ENCODE measurements at regions not wholly inside any gene's neighbourhood (a gene's known extent, or its start where the extent isn't known, plus 50 kb on each side); places are given as distances from the start of the nearest gene placed in this dataset.
"Not testable (repeated sequence)": the region's sequence is repeated elsewhere in the genome, so short reads cannot be mapped to it uniquely, and the experiment has no call there.

DNA sequence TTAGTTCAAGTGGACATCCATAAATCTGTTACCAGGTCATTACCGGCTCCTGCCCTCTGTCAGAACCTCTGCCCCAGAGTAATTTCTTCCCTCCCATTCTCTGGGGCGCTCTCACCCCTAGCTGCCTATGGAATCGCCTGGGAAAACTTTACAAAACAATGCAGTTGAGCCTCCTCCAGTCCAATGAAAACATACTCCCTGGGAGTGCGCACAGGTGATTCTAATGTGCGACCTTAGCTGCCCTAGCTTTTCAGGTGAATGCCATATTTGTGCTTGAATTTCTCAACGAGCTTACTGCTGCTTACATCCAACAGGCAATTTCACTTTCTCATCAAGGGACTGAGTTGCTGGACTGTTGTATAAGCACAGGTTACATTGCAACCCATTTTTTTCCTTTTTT, 230.7 kb downstream of the NPIPA7 start:
- H3K27me3 Mint-ChIP-seq (ENCODE audit: insufficient read depth); intact Hi-C loops (cut with micrococcal nuclease); H3K4me3 Mint-ChIP-seq; H3K36me3 Mint-ChIP-seq (ENCODE audit: low read depth); H3K9me3 Mint-ChIP-seq; DNase-seq (ENCODE audit: low spot score); H3K27ac Mint-ChIP-seq; H3K4me1 Mint-ChIP-seq (ENCODE audit: low read depth): not testable (repeated sequence)

DNA sequence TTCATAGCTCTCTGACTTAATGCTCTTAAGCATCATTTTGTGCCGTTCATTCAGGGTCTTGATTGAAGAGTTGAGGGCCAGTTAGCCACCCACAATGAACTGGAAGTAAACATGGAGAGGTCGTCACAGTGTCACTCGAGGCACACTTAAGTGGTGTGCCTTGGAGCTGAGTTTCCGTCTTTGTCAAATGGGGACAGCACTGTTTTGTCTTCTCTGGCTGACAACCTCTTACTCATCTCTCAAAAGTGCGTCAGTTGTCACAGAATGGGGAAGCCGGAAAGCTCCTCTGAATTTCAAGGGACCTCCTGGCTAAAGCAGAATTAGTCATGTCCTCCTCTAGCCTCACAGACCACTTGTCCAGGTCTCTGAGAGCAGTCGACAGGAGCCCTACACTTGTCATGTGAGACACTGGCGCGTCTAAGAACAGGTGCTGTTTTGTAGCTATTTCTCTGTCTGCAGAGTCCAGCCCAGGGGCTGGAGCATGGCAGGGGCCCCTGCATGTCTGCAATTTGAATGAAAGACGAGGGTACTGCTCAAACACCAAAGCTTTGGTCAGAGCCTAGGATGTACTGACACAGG, 231.5 kb downstream of the NPIPA7 start:
- intact Hi-C loops (cut with micrococcal nuclease); H3K36me3 Mint-ChIP-seq (ENCODE audit: low read depth); H3K27ac Mint-ChIP-seq; H3K9me3 Mint-ChIP-seq; H3K4me3 Mint-ChIP-seq; H3K4me1 Mint-ChIP-seq (ENCODE audit: low read depth); H3K27me3 Mint-ChIP-seq (ENCODE audit: insufficient read depth); DNase-seq (ENCODE audit: low spot score): not testable (repeated sequence)

DNA sequence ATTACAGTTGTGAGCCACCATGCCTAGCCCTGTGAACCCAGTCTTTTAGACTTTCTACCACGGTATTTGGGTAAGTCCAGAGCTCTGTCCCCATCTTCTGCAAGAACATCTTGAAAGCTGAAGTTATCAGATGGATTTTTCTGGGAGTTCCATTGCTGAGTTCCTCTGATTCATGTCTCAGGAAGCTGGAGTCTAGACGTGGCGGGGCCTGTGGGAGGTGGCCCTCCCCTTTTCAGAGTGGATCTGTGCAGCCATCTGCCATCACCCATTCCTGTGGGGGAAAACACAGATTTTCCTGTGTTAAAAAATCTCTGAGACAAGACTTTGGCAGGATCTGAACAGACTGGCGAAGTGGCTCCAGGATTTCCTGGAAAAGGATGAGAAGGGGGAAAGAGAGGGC, 234.3 kb downstream of the NPIPA7 start:
- H3K4me3 Mint-ChIP-seq; H3K36me3 Mint-ChIP-seq (ENCODE audit: low read depth); DNase-seq (ENCODE audit: low spot score); intact Hi-C loops (cut with micrococcal nuclease); H3K27ac Mint-ChIP-seq; H3K4me1 Mint-ChIP-seq (ENCODE audit: low read depth); H3K9me3 Mint-ChIP-seq; H3K27me3 Mint-ChIP-seq (ENCODE audit: insufficient read depth): not testable (repeated sequence)

DNA sequence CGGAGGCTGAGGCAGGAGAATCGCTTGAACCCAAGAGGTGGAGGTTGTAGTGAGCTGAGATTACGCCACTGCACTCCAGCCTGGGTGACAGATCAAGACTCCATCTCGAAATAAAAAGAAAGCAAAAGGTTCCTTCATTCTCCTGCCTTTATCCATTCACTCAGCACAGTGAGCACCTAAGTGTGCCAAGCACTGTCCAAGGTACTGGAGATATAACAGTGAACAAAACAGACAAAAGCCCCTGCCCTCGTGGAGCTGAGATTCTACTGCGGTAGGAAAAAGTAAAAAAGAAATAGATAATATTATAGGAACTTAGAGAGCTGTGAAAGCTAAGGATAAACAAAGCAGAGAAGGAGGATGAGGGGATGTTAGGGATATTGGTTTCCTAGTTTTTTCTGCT, 235.5 kb downstream of the NPIPA7 start:
- intact Hi-C loops (cut with micrococcal nuclease); H3K27me3 Mint-ChIP-seq (ENCODE audit: insufficient read depth); H3K4me3 Mint-ChIP-seq; DNase-seq (ENCODE audit: low spot score); H3K4me1 Mint-ChIP-seq (ENCODE audit: low read depth); H3K36me3 Mint-ChIP-seq (ENCODE audit: low read depth); H3K27ac Mint-ChIP-seq; H3K9me3 Mint-ChIP-seq: not testable (repeated sequence)

DNA sequence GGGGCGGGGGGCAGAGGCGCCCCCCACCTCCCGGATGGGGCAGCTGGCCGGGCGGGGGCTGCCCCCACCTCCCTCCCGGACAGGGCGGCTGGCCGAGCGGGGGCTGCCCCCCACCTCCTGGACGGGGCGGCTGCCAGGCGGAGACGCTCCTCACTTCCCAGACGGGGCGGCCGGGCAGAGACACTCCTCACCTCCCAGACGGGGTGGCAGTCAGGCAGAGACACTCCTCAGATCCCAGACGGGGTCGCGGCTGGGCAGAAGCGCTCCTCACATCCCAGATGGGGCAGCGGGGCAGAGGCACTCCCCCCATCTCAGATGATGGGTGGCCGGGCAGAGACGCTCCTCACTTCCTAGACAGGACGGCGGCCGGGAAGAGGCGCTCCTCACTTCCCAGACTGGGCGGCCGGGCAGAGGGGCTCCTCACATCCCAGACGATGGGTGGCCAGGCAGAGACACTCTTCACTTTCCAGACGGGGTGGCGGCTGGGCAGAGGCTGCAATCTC, 240.1 kb downstream of the NPIPA7 start:
- H3K9me3 Mint-ChIP-seq; H3K27ac Mint-ChIP-seq; H3K4me1 Mint-ChIP-seq (ENCODE audit: low read depth); intact Hi-C loops (cut with micrococcal nuclease); H3K4me3 Mint-ChIP-seq; H3K27me3 Mint-ChIP-seq (ENCODE audit: insufficient read depth); H3K36me3 Mint-ChIP-seq (ENCODE audit: low read depth); DNase-seq (ENCODE audit: low spot score): not testable (repeated sequence)

DNA sequence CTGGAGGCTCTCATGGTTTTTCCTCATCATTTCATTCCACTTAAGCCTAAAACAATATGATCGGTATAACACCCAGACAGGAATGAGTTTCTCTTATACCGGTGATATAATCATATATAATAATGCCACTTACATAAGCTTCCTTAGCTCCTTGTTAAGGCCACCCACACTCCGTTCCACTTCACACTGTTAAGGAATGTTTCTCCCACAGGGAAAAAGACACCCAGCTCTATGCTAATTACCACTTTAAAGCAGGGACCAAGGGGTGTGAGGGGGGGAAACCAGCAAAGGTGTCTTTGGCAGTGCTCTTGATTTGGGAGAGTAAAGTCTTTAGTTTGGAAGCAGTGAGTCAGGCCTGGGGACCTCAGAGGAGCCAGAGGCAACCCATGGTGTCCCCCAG, 245.4 kb downstream of the NPIPA7 start:
- H3K27ac Mint-ChIP-seq; H3K4me3 Mint-ChIP-seq; H3K36me3 Mint-ChIP-seq (ENCODE audit: low read depth); H3K4me1 Mint-ChIP-seq (ENCODE audit: low read depth); DNase-seq (ENCODE audit: low spot score); H3K9me3 Mint-ChIP-seq; intact Hi-C loops (cut with micrococcal nuclease); H3K27me3 Mint-ChIP-seq (ENCODE audit: insufficient read depth): not testable (repeated sequence)

DNA sequence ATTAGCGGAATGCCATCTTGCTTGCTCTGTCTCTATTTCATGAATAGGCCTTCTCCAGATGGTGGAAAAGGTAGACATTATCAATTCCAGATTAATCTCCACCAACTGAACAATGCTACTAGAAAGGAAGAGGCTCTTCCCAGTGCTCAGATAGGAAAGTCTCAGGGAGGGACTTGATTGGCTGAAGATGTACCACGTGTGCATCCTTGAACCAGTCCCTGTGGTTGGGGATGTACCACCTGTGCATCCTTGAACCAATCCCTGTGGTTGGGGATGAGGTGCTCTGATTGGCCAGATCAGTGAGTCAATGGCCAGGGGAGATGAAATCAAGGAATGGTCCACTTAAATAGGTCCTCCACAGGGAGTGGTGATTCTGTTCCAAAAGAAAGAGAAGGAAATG, 246.2 kb downstream of the NPIPA7 start:
- H3K9me3 Mint-ChIP-seq; H3K27me3 Mint-ChIP-seq (ENCODE audit: insufficient read depth); H3K4me3 Mint-ChIP-seq; H3K36me3 Mint-ChIP-seq (ENCODE audit: low read depth); H3K4me1 Mint-ChIP-seq (ENCODE audit: low read depth); intact Hi-C loops (cut with micrococcal nuclease); H3K27ac Mint-ChIP-seq; DNase-seq (ENCODE audit: low spot score): not testable (repeated sequence)

DNA sequence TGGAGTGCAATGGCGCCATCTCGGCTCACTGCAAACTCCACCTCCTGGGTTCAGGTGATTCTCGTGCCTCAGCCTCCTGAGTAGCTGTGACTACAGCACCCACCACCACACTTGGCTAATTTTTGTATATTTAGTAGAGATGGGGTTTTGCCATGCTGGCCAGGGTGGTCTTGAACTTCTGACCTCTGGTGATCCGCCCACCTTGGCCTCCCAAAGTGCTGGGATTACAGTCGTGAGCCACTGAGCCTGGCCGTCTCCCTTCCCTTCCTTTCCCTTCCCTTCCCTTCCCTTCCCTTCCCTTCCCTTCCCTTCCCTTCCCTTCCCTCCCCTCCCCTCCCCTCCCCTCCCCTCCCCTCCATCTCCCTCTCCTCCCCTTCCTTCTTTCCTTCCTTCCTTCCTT, 248.9 kb downstream of the NPIPA7 start:
- intact Hi-C loops (cut with micrococcal nuclease); H3K9me3 Mint-ChIP-seq; H3K4me3 Mint-ChIP-seq; H3K4me1 Mint-ChIP-seq (ENCODE audit: low read depth); H3K27ac Mint-ChIP-seq; H3K36me3 Mint-ChIP-seq (ENCODE audit: low read depth); DNase-seq (ENCODE audit: low spot score); H3K27me3 Mint-ChIP-seq (ENCODE audit: insufficient read depth): not testable (repeated sequence)

DNA sequence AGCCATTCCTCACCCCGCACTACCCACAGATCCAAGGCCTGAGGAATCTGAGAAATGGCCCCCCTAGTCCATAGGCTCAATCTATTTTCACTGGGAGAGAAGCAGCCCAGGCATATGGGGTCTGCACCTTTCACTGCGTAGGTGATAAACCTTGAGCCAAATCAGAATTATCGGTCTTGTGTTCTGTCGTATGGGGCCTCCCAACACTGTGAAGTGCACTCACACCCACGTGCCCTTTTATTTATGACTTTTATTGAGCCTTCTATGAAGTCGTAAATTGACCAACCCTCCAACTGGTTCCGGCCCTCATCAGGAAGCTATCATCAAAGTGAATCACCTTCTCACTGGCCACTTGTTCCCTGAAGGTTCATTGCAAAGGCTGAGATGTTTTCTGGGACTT, 259.3 kb downstream of the NPIPA7 start:
- H3K27me3 Mint-ChIP-seq (ENCODE audit: insufficient read depth); H3K27ac Mint-ChIP-seq; H3K4me3 Mint-ChIP-seq; H3K4me1 Mint-ChIP-seq (ENCODE audit: low read depth); DNase-seq (ENCODE audit: low spot score); H3K9me3 Mint-ChIP-seq; H3K36me3 Mint-ChIP-seq (ENCODE audit: low read depth); intact Hi-C loops (cut with micrococcal nuclease): not testable (repeated sequence)

DNA sequence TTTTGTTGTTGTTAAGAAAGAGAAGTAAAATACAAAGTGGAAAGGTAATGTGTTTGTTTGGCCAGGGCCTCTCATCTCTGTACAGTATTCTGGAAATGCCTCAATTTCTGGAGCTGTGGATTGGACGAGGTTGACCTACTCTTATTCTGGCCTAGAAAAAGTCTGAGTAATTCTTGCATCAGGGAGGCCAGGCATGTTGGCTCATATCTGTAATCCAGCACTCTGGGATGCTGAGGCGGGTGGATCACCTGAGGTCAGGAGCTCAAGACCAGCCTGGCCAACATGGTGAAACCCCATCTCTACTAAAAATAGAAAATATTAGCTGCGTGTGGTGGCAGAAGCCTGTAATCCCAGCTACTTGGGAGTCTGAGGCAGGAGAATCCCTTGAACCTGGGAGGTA, 259.8 kb downstream of the NPIPA7 start:
- H3K9me3 Mint-ChIP-seq; H3K27ac Mint-ChIP-seq; intact Hi-C loops (cut with micrococcal nuclease); DNase-seq (ENCODE audit: low spot score); H3K27me3 Mint-ChIP-seq (ENCODE audit: insufficient read depth); H3K4me1 Mint-ChIP-seq (ENCODE audit: low read depth); H3K4me3 Mint-ChIP-seq; H3K36me3 Mint-ChIP-seq (ENCODE audit: low read depth): not testable (repeated sequence)

DNA sequence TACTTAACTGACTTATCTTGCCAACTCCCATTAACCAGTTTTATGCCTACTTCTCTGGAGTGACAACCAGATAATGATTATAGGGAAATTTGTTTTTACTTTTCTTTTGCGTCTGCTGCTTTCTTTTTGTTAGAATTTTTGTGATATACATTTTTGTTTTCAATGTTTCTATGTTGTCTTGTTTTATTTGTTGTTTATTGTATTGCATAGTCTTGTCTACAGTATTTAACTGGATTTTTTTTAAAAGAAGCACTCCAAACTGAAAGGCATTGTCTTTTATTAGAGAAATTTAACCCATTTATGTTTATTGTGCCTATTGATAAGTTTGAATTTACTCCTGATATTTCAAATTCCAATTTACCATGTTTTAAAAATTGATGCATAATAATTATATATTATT, 264.9 kb downstream of the NPIPA7 start:
- H3K36me3 Mint-ChIP-seq (ENCODE audit: low read depth); intact Hi-C loops (cut with micrococcal nuclease); H3K27ac Mint-ChIP-seq; H3K4me3 Mint-ChIP-seq; H3K9me3 Mint-ChIP-seq; H3K27me3 Mint-ChIP-seq (ENCODE audit: insufficient read depth); H3K4me1 Mint-ChIP-seq (ENCODE audit: low read depth); DNase-seq (ENCODE audit: low spot score): not testable (repeated sequence)

DNA sequence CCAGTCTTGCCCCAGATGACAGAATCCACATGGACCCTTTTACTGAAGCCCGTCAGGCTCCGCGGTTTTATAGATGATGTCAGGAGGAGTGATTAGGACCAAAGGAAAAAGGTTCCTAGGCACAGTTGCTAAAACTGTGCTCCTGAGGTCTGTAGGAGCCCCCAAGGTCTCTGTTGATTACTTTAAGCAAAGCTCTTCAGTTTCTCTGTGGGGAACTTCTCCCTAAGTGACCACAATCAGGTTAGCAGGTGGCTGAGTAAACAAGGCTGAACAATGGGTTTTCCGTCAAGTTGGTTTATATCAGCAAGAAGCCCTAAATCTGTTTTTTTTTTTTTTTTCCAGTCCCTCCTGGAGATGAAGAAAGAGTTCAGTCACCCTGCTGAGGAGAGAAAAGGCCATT, 269.1 kb downstream of the NPIPA7 start:
- H3K4me3 Mint-ChIP-seq; H3K27ac Mint-ChIP-seq; H3K36me3 Mint-ChIP-seq (ENCODE audit: low read depth); DNase-seq (ENCODE audit: low spot score); H3K4me1 Mint-ChIP-seq (ENCODE audit: low read depth); H3K9me3 Mint-ChIP-seq; intact Hi-C loops (cut with micrococcal nuclease); H3K27me3 Mint-ChIP-seq (ENCODE audit: insufficient read depth): not testable (repeated sequence)

DNA sequence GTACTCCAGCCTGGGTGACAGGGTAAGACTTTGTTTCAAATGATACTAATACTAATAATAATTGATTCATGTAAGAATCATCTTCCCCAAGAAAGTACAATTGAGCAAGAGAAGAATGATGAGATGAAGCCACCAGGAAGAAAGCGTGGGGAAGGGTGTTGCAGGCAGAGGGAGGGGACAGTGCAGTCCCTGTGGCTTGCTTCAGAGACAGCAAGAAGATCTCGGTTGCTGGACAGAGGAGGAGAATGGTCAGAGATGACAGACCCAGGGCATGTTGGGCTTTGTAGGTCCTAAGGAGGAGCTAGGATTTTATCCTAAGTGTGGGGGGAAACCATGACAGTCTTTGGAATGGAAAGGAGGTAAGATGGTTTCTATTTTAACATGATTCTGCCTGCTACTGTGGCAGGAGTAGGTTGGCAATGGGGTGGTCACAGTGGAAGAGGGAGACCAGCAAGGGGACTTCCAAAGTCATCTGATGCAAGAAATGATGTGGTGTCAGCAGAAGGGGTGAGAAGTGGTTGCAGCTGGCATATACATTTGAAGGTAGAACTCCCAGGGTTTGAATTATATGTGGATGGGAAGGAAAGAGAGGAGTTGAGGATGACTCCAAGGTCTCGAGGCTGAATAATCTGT, 293.4 kb downstream of the NPIPA7 start:
- H3K4me3 Mint-ChIP-seq; intact Hi-C loops (cut with micrococcal nuclease); DNase-seq (ENCODE audit: low spot score); H3K27ac Mint-ChIP-seq; H3K36me3 Mint-ChIP-seq (ENCODE audit: low read depth); H3K27me3 Mint-ChIP-seq (ENCODE audit: insufficient read depth); H3K9me3 Mint-ChIP-seq; H3K4me1 Mint-ChIP-seq (ENCODE audit: low read depth): not testable (repeated sequence)

DNA sequence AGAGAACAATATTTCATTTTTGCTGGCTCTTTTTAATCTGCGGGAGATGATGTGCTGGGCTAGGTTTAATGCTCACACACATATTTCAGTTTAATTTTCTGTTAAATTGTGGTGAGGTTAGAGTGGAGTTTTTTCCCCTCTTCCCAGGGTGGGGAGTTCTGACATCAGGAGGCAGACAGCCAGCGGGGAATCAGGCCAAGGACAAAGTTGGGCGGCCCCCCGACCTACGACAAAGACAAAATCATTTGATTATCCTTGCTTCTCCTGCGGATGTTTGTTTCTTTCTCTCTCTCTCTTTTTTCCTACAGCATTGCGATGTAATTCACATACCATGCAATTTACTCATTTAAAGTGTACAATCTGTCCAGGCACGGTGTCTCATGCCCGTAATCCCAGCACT, 295.9 kb downstream of the NPIPA7 start:
- H3K4me1 Mint-ChIP-seq (ENCODE audit: low read depth); H3K36me3 Mint-ChIP-seq (ENCODE audit: low read depth); H3K9me3 Mint-ChIP-seq; DNase-seq (ENCODE audit: low spot score); H3K4me3 Mint-ChIP-seq; H3K27ac Mint-ChIP-seq; H3K27me3 Mint-ChIP-seq (ENCODE audit: insufficient read depth); intact Hi-C loops (cut with micrococcal nuclease): not testable (repeated sequence)

All from activated T-helper 1 cell treated with anti-CD3 and anti-CD28 coated beads, Interleukin-12 subunit alpha, Interleukin-12 subunit beta, Interleukin-2, Interleukin-4 antibody, amounts not matched to agents 30 ng/mL and 10 ng/mL and 1 ng/mL, durations not matched to agents 14 hours and 24 hours and 36 hours (primary cell).